ENCODE measurements at regions not wholly inside any gene's neighbourhood (a gene's known extent, or its start where the extent isn't known, plus 50 kb on each side); places are given as distances from the start of the nearest gene placed in this dataset.

DNA sequence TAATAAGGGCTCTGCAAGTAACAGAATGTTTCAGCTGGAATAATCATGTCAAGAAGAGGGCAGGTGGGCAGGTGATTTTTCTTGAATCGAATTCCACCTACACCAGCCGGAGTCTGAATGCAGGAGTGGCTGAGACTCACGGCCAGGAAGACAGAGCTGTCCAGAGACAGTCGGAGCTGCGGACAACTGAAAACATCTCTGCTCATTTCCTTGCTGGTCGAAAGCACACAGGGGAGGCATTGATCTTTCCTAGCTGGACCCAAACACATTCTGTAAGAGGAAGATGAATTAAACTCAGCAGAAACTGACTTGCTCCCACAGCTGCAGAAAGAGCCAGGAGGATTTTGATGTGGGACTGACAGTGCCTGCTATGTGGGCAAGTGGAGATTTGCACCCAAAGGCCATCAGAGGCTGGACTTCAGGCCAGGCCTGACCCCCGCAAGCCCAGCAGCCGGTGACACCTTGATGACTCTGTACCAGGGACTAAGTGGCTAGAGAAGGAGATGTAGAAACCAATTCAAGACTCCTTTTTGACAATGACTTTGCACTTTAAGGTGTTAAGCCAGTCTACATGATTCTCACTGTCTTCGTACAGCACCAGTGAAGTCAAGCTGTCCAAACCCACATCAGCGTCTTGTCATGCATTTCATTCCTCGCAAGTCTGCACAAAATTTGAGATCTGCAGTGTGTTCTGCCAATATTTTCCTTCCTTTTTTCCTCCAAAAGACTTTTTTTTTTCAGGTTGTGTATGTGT lies 169.4 kb downstream of the TEX36 start:
- peaks cover 10% of the 10 kb centered on the region for H3K27me3 Mint-ChIP-seq (ENCODE audit: insufficient read depth, unreplicated experiment)
- H3K36me3 Mint-ChIP-seq (ENCODE audit: insufficient read depth, unreplicated experiment), result no peaks in the 10 kb centered on the region
- H3K9me3 Mint-ChIP-seq (ENCODE audit: unreplicated experiment), result no peaks in the 10 kb centered on the region
- H3K4me3 Mint-ChIP-seq (ENCODE audit: unreplicated experiment), result no peak overlapping the region
- ChIA-PET POLR2A (no interaction called here), CTCF (no interaction called here)
- H3K27ac Mint-ChIP-seq (ENCODE audit: unreplicated experiment), result no peak overlapping the region
- H3K27me3 ChIP-seq (replicated peaks; ENCODE audit: control insufficient read depth, insufficient read depth, low read length), result no peaks in the 10 kb centered on the region
- TF ChIP-seq, protein P1, sequence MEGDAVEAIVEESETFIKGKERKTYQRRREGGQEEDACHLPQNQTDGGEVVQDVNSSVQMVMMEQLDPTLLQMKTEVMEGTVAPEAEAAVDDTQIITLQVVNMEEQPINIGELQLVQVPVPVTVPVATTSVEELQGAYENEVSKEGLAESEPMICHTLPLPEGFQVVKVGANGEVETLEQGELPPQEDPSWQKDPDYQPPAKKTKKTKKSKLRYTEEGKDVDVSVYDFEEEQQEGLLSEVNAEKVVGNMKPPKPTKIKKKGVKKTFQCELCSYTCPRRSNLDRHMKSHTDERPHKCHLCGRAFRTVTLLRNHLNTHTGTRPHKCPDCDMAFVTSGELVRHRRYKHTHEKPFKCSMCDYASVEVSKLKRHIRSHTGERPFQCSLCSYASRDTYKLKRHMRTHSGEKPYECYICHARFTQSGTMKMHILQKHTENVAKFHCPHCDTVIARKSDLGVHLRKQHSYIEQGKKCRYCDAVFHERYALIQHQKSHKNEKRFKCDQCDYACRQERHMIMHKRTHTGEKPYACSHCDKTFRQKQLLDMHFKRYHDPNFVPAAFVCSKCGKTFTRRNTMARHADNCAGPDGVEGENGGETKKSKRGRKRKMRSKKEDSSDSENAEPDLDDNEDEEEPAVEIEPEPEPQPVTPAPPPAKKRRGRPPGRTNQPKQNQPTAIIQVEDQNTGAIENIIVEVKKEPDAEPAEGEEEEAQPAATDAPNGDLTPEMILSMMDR (IDR thresholded peaks at IDR 0.05; ENCODE audit: insufficient read depth in 1 of 2, low read depth in 1 of 2, low read length in 1 of 2, severe bottlenecking in 1 of 2, unreplicated experiment in 1 of 2), result no peak
- intact Hi-C loops (cut with micrococcal nuclease; ENCODE audit: unreplicated experiment), result no loop called here
- DNase-seq, result no peak
- H3K4me1 ChIP-seq, result no peaks in the 10 kb centered on the region
- H3K4me3 ChIP-seq (ENCODE audit: low read depth, low read length), result no peak overlapping the region
- H3K4me1 Mint-ChIP-seq (ENCODE audit: low read depth, unreplicated experiment), result no peaks in the 10 kb centered on the region
- BruUV-seq (replicated peaks), result no TSS peak
- H3K9me3 ChIP-seq, result no peaks in the 10 kb centered on the region
- H3K36me3 ChIP-seq (ENCODE audit: control insufficient read depth, insufficient read depth, low read length), result no peaks in the 10 kb centered on the region

DNA sequence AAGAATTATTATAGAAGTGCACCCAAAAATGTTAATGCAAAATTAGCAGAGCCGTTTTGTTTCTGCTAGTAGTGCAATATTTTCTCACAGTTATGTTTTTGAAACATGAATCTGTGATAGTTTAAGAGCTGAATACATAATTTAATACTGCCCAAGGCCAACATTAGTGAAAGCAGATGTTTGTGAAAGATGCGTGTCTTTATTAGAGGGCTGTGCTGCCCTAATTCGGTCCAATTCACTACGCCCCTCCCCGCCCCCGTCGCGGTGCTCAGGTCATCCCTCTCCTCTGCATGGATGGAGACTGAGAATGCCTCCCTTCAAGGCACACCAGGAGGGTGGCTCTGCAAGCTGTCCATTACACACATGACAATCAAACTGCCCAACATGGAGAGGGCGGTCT lies 172.0 kb downstream of the TEX36 start:
- Mint-ChIP-seq H3K27me3 (ENCODE audit: insufficient read depth, unreplicated experiment) (peaks cover 16% of the 10 kb centered on the region), H3K9me3 (ENCODE audit: unreplicated experiment) (no peaks in the 10 kb centered on the region), H3K27ac (ENCODE audit: unreplicated experiment) (no peak overlapping the region), H3K36me3 (ENCODE audit: insufficient read depth, unreplicated experiment) (no peaks in the 10 kb centered on the region), H3K4me3 (ENCODE audit: unreplicated experiment) (no peak overlapping the region), H3K4me1 (ENCODE audit: low read depth, unreplicated experiment) (no peaks in the 10 kb centered on the region)
- Histone ChIP-seq H3K9me3 (no peaks in the 10 kb centered on the region), H3K4me1 (no peaks in the 10 kb centered on the region), H3K4me3 (ENCODE audit: low read depth, low read length) (no peak overlapping the region), H3K36me3 (ENCODE audit: control insufficient read depth, insufficient read depth, low read length) (no peaks in the 10 kb centered on the region), H3K27me3 (replicated peaks; ENCODE audit: control insufficient read depth, insufficient read depth, low read length) (no peaks in the 10 kb centered on the region)
- BruUV-seq (replicated peaks), result no TSS peak
- TF ChIP-seq, protein P1 (IDR thresholded peaks at IDR 0.05; ENCODE audit: insufficient read depth in 1 of 2, low read depth in 1 of 2, low read length in 1 of 2, severe bottlenecking in 1 of 2, unreplicated experiment in 1 of 2), result no peak
- no peak for DNase-seq
- intact Hi-C loops (cut with micrococcal nuclease; ENCODE audit: unreplicated experiment), result no loop called here
- CTCF ChIA-PET, result interaction anchor here (0.6 kb wide), 1 partner anchor 47 kb away, joined by 3 read pairs; no protein-coding TSS in a partner anchor
- POLR2A ChIA-PET, result no interaction called here

DNA sequence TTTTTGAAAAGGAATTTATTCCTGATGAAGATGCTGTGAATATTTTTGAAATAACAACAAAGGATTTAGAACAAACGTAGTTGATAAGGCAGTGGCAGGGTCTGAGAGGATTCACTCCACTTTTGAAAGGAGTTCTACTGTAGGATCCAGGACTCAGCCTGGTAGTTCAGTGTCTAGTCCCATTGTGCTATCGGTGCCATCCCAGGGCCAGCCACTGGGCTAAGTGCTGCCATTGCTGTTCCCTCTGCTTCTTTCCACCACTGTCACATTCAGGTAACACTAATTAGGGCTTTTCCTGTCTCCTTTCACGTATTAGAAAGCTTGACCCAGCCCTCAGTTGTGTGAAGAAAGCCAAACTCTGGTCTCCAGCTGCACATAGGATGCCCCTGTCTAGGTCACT lies 177.3 kb downstream of the TEX36 start:
- H3K27me3 ChIP-seq (replicated peaks; ENCODE audit: control insufficient read depth, insufficient read depth, low read length), result no peaks in the 10 kb centered on the region
- CTCF ChIA-PET, result no interaction called here
- H3K4me3 Mint-ChIP-seq (ENCODE audit: unreplicated experiment), result no peak overlapping the region

More for the DNA sequence above, 177.3 kb downstream of the TEX36 start:
- POLR2A ChIA-PET, result interaction anchor here (0.9 kb wide), 1 partner anchor 48 kb away, joined by 5 read pairs; no protein-coding TSS in a partner anchor
- Mint-ChIP-seq H3K4me1 (ENCODE audit: low read depth, unreplicated experiment) (no peaks in the 10 kb centered on the region), H3K27ac (ENCODE audit: unreplicated experiment) (no peak overlapping the region), H3K27me3 (ENCODE audit: insufficient read depth, unreplicated experiment) (peaks cover 15% of the 10 kb centered on the region), H3K36me3 (ENCODE audit: insufficient read depth, unreplicated experiment) (no peaks in the 10 kb centered on the region), H3K9me3 (ENCODE audit: unreplicated experiment) (no peaks in the 10 kb centered on the region)
- no TSS peak for BruUV-seq (replicated peaks)
- TF ChIP-seq, protein P1 (IDR thresholded peaks at IDR 0.05; ENCODE audit: insufficient read depth in 1 of 2, low read depth in 1 of 2, low read length in 1 of 2, severe bottlenecking in 1 of 2, unreplicated experiment in 1 of 2), result no peak
- no peak for DNase-seq
- intact Hi-C loops (cut with micrococcal nuclease; ENCODE audit: unreplicated experiment), result no loop called here
- H3K4me1 ChIP-seq, result no peaks in the 10 kb centered on the region
- no peaks in the 10 kb centered on the region for H3K36me3 ChIP-seq (ENCODE audit: control insufficient read depth, insufficient read depth, low read length)
- H3K9me3 ChIP-seq, result 0 out of 2 replicates have a peak, but pooled peaks cover 3% of the 10 kb centered on the region
- no peak overlapping the region for H3K4me3 ChIP-seq (ENCODE audit: low read depth, low read length)
